ENCODE measurements at regions not wholly inside any gene's neighbourhood (a gene's known extent, or its start where the extent isn't known, plus 50 kb on each side); places are given as distances from the start of the nearest gene placed in this dataset.
A peak's percentile ranks its signal among the peaks of the same experiment; 100 is the strongest.
"Not testable (repeated sequence)": the region's sequence is repeated elsewhere in the genome, so short reads cannot be mapped to it uniquely, and the experiment has no call there.

- DNase-seq (ENCODE audit: low read depth), result no peak
Observed at GRCh38 chr10:30197186-30197585, 137.8 kb upstream of the JCAD start.

GRCh38 chr10:30196559-30196958 lies 137.2 kb upstream of the JCAD start:
- DNase-seq (ENCODE audit: low read depth), result not testable (repeated sequence)

DNA sequence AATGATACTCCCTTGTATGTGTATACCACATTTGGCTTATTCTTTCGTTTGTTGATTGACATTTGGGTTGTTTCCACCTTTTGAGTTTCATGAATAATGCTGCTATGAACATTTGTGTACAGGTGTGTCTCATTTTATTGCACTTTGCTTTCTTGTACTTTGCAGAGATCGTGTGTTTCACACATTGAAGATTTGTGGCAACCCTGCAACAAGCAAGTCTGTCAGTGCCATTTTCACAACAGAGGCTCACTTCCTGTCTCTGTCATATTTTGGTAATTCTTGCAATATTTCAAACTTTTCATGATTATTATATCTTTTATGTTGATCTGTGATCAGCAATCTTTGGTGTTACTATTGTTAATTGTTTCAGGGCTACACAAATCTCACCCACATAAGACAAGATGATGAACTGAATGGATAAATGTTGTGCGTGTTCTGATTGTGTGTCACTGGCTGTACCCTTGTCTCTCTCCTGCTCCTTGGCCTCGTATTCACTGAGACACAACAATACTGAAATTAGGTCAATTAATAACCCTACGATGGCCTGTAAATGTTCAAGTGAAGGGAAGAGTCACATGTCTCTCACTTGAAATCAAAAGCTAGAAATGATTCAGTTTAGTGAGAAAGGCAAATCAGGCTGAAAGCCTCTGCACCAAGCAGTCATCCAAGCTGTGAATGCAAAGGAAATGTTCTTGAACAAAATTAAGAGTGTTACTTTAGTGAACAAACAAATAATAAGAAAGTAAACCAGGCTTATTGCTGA lies 133.6 kb upstream of the JCAD start:
- no peak for DNase-seq (ENCODE audit: low read depth)

GRCh38 chr10:30190577-30191552 lies 131.5 kb upstream of the JCAD start:
- DNase-seq (ENCODE audit: low read depth), result no peak

DNA sequence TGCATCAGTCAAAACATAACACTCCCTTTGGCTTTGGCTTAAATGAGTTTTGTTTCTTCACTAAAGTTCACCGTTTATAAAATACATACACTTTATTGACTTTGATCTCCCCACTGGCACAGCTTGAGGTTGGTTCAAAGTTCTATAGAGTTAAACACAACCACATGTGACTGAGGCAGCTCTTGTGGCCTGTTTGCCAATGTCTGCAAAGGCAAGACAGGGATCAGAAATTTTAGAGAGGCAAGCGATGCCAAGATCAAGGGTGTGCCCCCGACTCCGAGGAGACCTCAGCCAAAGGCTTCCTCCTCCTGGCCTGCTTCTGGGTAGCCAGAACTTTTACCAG lies 129.8 kb upstream of the JCAD start:
- DNase-seq (ENCODE audit: low read depth), result no peak

GRCh38 chr10:30188556-30189237 lies 129.3 kb upstream of the JCAD start:
- no peak for DNase-seq (ENCODE audit: low read depth)

DNA sequence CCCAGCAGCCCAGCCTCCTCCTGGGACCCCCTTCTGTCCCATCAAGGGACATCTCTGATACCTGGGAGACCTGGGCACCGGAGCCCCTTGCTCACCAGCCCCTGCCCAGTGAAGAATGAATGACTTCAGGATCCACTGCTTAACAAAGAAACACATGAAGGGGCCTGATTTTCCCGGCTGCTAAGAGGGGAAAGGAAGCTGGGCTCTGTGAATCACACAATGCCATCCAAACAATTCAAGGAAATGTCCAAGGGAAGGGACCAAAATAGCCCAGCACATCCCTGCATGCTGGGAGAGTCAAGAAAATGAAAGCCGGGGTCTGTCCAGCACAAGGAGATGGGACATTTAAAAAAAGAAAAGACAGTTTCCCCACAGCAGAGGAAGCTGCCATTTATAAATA lies 128.7 kb upstream of the JCAD start:
- no peak for DNase-seq (ENCODE audit: low read depth)

GRCh38 chr10:30187010-30187409 lies 127.6 kb upstream of the JCAD start:
- no peak for DNase-seq (ENCODE audit: low read depth)

- peak; percentile 9 for DNase-seq (ENCODE audit: low read depth)
Observed at GRCh38 chr10:30186371-30186875, 127.0 kb upstream of the JCAD start.

DNA sequence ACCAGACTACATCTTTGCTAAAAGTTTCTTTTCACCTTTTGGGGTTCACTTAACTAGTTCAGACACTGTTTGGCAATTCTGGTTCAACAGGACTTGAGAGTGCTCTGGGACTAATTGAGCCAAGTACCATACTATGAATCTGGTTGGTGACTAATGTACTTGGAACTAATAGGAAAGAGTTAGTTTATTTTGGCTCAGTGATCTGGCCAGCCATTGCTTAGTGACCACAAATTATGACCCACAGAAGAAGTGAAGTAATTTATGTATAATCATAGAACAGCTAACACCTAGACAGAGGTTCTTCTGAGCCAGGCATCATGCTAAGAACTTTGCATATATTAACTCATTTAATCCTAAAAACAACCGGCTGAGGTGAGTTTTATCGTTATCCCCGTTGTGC lies 126.5 kb upstream of the JCAD start:
- DNase-seq (ENCODE audit: low read depth), result peak; percentile 81

DNA sequence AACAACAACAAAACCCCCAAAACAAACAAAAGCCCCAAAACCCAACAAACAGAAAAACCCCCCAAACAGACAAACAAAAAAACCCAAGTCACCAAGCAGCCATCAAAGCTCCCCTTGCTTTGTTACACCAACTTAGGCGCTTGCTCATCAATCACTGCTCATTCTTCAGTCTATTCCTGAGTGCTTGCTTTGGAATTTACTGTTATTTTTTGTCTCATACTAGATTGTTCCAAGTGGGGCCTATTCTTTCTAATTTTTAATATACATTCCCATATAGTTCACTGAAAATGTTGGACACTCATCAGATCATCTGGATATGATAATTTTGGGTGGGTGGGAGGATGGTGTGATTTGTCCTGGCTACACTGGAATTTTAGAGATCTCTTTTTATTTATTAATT lies 126.0 kb upstream of the JCAD start:
- DNase-seq (ENCODE audit: low read depth), result no peak

DNA sequence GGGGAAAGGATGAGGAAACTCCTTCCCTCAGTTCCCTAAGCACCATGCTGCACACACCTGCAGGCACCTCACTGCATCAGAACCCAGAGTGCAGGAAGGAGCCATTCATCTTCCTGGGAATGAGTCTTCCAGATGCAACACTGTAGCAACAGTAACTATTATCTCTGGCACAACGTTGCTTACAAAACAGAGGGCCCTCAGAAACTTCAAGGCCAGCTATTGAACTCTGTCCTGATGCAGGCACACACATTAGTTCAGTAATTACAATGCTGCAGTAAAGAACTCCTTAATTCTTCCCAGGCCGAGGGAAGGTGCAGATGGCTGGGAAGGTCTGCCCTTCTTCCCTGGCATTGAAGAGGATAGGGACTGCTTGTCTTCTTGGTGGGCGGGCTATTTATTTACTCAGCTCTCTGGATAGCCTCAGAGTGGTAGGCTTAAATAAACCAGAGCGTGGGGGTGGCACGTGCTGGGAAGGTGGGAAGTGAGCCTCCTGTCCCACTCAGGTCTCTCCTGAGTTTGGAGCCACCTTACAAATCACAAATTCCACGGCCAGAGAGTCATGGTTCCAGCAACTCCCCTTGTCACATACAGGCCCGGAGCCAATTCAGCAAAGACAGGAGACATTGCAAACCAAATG lies 125.1 kb upstream of the JCAD start:
- DNase-seq (ENCODE audit: low read depth), result no peak

DNA sequence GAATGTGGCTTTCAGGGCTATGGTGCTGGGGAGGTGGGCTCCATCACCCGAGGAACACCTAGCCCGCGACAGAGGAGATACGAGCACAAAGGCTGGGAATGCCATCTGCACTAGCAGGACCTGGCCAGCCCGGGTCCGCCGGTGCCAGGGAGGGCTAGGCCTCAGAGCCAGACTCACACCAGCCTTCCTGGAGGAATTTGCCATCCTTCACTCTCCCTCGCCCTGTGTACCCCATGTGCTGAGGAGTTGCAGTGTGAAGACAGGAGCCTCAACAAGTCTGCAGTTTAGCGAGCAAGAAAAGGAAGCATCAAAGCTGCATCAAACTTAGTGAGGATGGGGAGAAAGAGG lies 123.6 kb upstream of the JCAD start:
- DNase-seq (ENCODE audit: low read depth), result no peak

GRCh38 chr10:30182191-30183054 lies 123.0 kb upstream of the JCAD start:
- peak; percentile 83 for DNase-seq (ENCODE audit: low read depth)

DNA sequence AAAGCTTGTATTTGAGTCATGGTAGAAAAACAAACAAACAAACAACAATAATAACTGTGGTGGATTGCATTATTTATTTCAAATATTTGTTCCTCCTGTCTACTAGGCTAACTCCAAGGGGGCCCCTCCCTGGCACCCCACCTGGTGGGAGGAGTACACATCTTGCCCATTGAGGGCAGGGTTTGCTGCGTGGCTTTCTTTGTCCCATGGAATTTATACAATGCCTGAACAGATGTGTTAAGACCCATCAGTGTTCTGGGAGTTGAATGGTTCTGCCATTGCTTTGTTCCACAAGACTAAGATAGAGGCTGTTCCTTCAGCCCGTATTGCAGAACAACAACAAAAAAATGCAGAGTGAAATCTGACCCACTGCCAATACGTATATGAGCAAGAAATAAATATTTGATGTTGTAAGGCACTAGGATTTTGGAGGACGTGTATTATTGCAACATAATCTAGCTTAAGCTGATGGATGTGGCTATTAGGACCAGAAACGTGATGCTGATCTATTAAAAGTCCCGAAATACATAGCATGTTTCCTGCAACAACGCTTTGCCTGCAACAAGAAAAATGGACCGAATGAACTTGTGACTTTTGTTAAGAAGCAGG lies 119.1 kb upstream of the JCAD start:
- peak; percentile 38 for DNase-seq (ENCODE audit: low read depth)

DNA sequence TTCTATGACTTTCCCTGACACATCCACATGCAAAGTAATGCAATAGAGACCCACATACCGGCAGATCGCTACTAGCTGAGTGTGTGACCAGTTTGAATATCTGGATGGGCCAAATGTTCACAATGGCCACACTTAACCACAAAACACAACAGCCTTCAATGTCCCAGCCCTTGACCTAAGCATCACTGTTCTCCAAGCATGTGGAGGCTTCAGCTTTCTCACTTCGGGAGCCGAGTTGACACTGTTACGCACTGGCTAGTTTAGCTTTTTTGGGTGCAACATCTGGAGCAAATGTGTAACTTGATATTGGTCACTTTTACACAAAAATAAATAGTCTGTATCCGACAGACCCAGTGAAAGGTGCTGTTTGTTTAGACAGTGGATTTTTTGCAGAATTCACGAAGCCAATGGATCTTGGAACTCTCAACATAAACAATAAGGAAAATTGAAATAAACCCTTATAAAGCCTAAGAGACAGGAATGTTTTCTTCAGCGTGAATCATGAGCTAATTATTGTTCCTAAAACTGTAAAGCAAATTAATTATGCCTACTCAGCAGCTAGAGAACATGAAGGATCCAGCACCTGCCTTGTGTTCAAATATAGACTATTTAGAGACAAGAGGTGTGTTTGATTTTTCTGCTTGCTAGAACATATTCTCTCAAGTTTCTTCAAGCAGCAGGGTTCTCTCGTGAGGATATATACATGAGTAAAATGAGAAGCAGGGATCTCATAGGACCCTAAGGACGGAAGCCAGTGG lies 117.6 kb upstream of the JCAD start:
- DNase-seq (ENCODE audit: low read depth), result no peak

DNA sequence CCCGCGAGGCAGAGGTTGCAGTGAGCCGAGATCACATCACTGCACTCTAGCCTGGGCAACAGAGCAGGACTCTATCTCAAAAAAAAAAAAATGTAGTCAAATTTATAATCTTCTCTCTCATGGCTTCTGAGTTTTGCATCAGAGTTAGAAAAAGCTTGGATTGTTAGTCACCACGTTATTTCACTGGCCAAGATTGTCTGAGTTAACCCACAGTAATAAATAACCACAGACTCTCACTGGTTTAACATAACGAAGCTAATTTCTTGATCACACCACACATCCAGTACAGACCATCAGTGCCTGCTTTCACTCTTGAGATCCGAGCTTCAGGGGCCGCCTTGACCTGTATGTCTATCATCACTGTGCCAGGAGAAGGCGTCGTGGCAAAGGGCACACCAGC lies 116.8 kb upstream of the JCAD start:
- DNase-seq (ENCODE audit: low read depth), result no peak

GRCh38 chr10:30172673-30173072 lies 113.3 kb upstream of the JCAD start:
- DNase-seq (ENCODE audit: low read depth), result no peak

GRCh38 chr10:30172091-30172490 lies 112.7 kb upstream of the JCAD start:
- no peak for DNase-seq (ENCODE audit: low read depth)

DNA sequence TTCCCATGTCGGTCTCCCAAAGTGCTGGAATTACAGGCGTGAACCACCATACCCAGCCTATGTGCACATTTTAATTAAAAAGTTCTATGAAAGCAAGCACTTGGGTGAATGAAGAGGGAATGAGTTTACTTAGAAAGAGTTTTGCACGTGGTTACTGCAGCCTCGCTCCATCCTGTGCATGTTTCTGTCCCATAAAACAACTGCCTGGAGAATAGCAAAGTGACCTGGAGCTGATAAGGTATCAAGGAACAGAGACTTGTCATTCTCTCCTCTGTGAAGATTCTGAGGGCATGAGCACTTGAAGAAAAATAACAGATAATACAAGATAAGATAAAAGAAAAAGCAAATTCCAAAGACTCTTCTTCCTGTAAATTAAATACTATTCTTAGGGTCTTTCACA lies 112.2 kb upstream of the JCAD start:
- DNase-seq (ENCODE audit: low read depth), result no peak

All from LHCN-M2 (cell line).